Heart right ventricle (tissue), 16 donors: ENCODE measurements at regions not wholly inside any gene's neighbourhood (a gene's known extent, or its start where the extent isn't known, plus 50 kb on each side); places are given as distances from the start of the nearest gene placed in this dataset.

ENCODE experiments used
- ATAC-seq, 8 donors: fragments of 200-7000 bp; cut with Tn5 transposase; one replicate each; pipeline ENCODE4 v1.9.1; 2020; ENCODE audit warnings: mild to moderate bottlenecking in 8 of 8, moderate library complexity in 8 of 8, moderate number of reproducible peaks in 1 of 8
- DNase-seq, 2 donors: peaks; one replicate each; pipeline ENCODE4 v3.0.0-alpha.2; 2020
- H3K27ac ChIP-seq, 10 donors: fragments of 200-600 bp; sonication (generic) in 2 of 10; one replicate each; pipeline versions ENCODE4 v1.5.0 to v1.8.0; 2020 to 2022; ENCODE audit warnings: mild to moderate bottlenecking in 3 of 10
- H3K27me3 ChIP-seq, 7 donors: fragments of 200-600 bp; one replicate each; pipeline ENCODE4 v1.8.0; 2021 to 2022; ENCODE audit warnings: mild to moderate bottlenecking in 2 of 7
- H3K36me3 ChIP-seq, 9 donors: fragments of 200-600 bp; sonication (generic) in 1 of 9; one replicate each; pipeline versions ENCODE4 v1.5.0 to v1.8.0; 2020 to 2022; ENCODE audit warnings: mild to moderate bottlenecking in 2 of 9
- H3K4me1 ChIP-seq, 9 donors: fragments of 200-600 bp; sonication (generic) in 1 of 9; one replicate each; pipeline versions ENCODE4 v1.5.0 to v1.8.0; 2020 to 2022; ENCODE audit warnings: mild to moderate bottlenecking in 4 of 9
- H3K4me3 ChIP-seq, 10 donors: fragments of 200-600 bp; sonication (generic) in 2 of 10; one replicate each; pipeline versions ENCODE4 v1.5.0 to v1.8.0; 2020 to 2022; ENCODE audit warnings: mild to moderate bottlenecking in 7 of 10, moderate library complexity in 2 of 10
- H3K9me3 ChIP-seq, 11 donors: fragments of 200-600 bp in 10 of 11; sonication (generic) in 2 of 11; one replicate each; pipeline versions ENCODE4 v1.5.0 to v1.8.0; 2013 to 2022; ENCODE audit warnings: mild to moderate bottlenecking in 2 of 11, control low read depth in 1 of 11, moderate library complexity in 1 of 11
- CTCF ChIP-seq, 9 donors: fragments of 200-600 bp; sonication (generic) in 2 of 9; IDR thresholded peaks; one replicate each; pipeline versions ENCODE4 v1.5.0 to v1.8.0; 2021 to 2022; ENCODE audit warnings: antibody characterized with exemption in 9 of 9, mild to moderate bottlenecking in 5 of 9, moderate library complexity in 1 of 9
- WGBS, 2 donors: extraction: QIAGEN DNeasy Blood & Tissue Kit; methylation state at CpG; one replicate each; pipeline ENCODE4 v1.1.7; 2013; ENCODE audit warnings: inconsistent platforms in 1 of 2; 5-methylcytosine and 5-hydroxymethylcytosine counted together
- intact Hi-C, 10 donors: fragments of 100-400 bp; cut with DNase I; formaldehyde crosslinking; loops; one replicate each; pipeline versions ENCODE4 v1.11.1 to v1.14.2; 2022
- donor health status: Arrhythmogenic right ventricular cardiomyopathy.
- donor health status: ischemic (EF 13 %, LVEDD 7.1; RV severe dilation, severe dysfunction).
- donor health status: healthy with polysubstance abuse.
- donor health status: DM: no; HTN: yes; CAD: no.
- donor health status: DM: no; HTN: no; CAD: no.
- donor health status: ischemic (EF 25% LVEDD 6.9; RV normal size, moderate dysfunction).
- donor health status: ischemic (EF 25% LVEDD 5.7; RV mildly dilated, moderate dysfunction).
- donor health status: healthy.
- donor health status: DM: yes; HTN: yes; CAD: no.
- donor health status: Ischemic cardiomyopathy.
- donor health status: ischemic (EF 35%, LVEDD 5.7; RV mildly dilated, moderate dysfunction).
- donor health status: nonischemic (EF 11% LVEDD 7.7; RV severe dilation, severe dysfunction).
- donor health status: DM: yes; HTN: yes; CAD: no.
- donor health status: PGD.
- donor health status: ischemic (EF 29% LVEDD 5.4; RV normal size, mild dysfunction).
- donor health status: nonischemic (EF 23%, LVEDD 6.1; RV moderate dilation, normal function).

DNA sequence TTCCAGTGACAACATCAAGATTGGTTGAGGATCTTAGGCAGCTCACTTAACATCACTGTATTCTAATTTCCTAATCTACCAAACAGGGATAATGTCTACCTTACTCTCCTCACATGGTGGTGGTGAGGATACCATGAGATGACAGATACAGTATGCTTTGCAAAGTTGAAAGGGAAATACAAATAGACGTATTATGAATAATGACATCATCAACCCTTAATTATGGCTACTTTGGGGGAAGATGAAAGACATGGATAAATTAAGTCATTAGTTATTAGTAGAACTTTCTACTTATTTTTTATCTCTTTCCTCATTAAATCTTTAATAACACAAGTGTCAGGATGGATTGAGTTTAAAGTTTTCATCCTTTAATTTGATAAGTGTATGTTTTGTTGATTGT, 532.5 kb downstream of the KLF12 start:
- H3K27me3 ChIP-seq: no peaks in the 10 kb centered on the region
- ATAC-seq (no peak), DNase-seq (no peak)
- no peak for TF ChIP-seq CTCF (IDR thresholded peaks at IDR 0.05)
- no peak overlapping the region for H3K4me3 ChIP-seq
- intact Hi-C loops: no loop called here
- WGBS, 2 donors: 79 to 88% methylated on average over 1 of the region's 1 CpG
- no peaks in the 10 kb centered on the region for H3K4me1 ChIP-seq
- H3K36me3 ChIP-seq: no peaks in the 10 kb centered on the region
- no peak overlapping the region for H3K27ac ChIP-seq
- H3K9me3 ChIP-seq: peaks cover 0 to 12% (median 0%) of the 10 kb centered on the region in 11 donors

GRCh38 chr13:73599232-73600128, 534.7 kb downstream of the KLF12 start:
- no peak overlapping the region for H3K4me3 ChIP-seq
- ATAC-seq: no peak
- H3K27me3 ChIP-seq: no peaks in the 10 kb centered on the region
- no peaks in the 10 kb centered on the region for H3K4me1 ChIP-seq
- no peak for TF ChIP-seq CTCF (IDR thresholded peaks at IDR 0.05)
- intact Hi-C loops: no loop called here
- H3K36me3 ChIP-seq: no peaks in the 10 kb centered on the region
- no peak overlapping the region for H3K27ac ChIP-seq
- 86 to 87% methylated on average over 9 of the region's 9 CpGs for WGBS, 2 donors
- H3K9me3 ChIP-seq: peaks cover 0 to 11% (median 0%) of the 10 kb centered on the region in 11 donors
- DNase-seq: no peak

GRCh38 chr13:73598020-73598712, 536.0 kb downstream of the KLF12 start:
- Histone ChIP-seq H3K4me3 (no peak overlapping the region), H3K9me3 (no peaks in the 10 kb centered on the region), H3K4me1 (no peaks in the 10 kb centered on the region), H3K36me3 (no peaks in the 10 kb centered on the region), H3K27me3 (no peaks in the 10 kb centered on the region), H3K27ac (no peak overlapping the region)
- no peak for DNase-seq
- WGBS, 2 donors: 71 to 88% methylated on average over 3 of the region's 3 CpGs
- intact Hi-C loops: no loop called here
- ATAC-seq: no peak
- TF ChIP-seq CTCF (IDR thresholded peaks at IDR 0.05): no peak

GRCh38 chr13:73596382-73596781, 537.6 kb downstream of the KLF5 start:
- ATAC-seq: no peak
- Histone ChIP-seq H3K4me1 (no peaks in the 10 kb centered on the region), H3K4me3 (no peak overlapping the region), H3K27me3 (no peaks in the 10 kb centered on the region), H3K9me3 (no peaks in the 10 kb centered on the region), H3K27ac (no peak overlapping the region), H3K36me3 (no peaks in the 10 kb centered on the region)
- intact Hi-C loops: no loop called here
- TF ChIP-seq CTCF (IDR thresholded peaks at IDR 0.05): no peak
- WGBS, 2 donors: 35 to 58% methylated on average over 1 of the region's 1 CpG
- no peak for DNase-seq
